ENCODE measurements at regions not wholly inside any gene's neighbourhood (a gene's known extent, or its start where the extent isn't known, plus 50 kb on each side); places are given as distances from the start of the nearest gene placed in this dataset.

- TF ChIP-seq MAX (IDR thresholded peaks at IDR 0.05; ENCODE audit: low read depth, low read length) (no peak), POLR2A (IDR thresholded peaks at IDR 0.05; ENCODE audit: extremely low read depth, insufficient read length) (no peak), MYC (IDR thresholded peaks at IDR 0.05; ENCODE audit: low read depth, low read length) (no peak)
- TF ChIP-seq, protein P1, sequence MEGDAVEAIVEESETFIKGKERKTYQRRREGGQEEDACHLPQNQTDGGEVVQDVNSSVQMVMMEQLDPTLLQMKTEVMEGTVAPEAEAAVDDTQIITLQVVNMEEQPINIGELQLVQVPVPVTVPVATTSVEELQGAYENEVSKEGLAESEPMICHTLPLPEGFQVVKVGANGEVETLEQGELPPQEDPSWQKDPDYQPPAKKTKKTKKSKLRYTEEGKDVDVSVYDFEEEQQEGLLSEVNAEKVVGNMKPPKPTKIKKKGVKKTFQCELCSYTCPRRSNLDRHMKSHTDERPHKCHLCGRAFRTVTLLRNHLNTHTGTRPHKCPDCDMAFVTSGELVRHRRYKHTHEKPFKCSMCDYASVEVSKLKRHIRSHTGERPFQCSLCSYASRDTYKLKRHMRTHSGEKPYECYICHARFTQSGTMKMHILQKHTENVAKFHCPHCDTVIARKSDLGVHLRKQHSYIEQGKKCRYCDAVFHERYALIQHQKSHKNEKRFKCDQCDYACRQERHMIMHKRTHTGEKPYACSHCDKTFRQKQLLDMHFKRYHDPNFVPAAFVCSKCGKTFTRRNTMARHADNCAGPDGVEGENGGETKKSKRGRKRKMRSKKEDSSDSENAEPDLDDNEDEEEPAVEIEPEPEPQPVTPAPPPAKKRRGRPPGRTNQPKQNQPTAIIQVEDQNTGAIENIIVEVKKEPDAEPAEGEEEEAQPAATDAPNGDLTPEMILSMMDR (IDR thresholded peaks at IDR 0.05; ENCODE audit: low read depth, low read length): no peak
- DNase-seq (ENCODE audit: low read depth): no peak
- no peak overlapping the region for H3K4me3 ChIP-seq (ENCODE audit: low read depth, low read length)
Observed at GRCh38 chr5:62002436-62002835, 303.6 kb upstream of the KIF2A start.

DNA sequence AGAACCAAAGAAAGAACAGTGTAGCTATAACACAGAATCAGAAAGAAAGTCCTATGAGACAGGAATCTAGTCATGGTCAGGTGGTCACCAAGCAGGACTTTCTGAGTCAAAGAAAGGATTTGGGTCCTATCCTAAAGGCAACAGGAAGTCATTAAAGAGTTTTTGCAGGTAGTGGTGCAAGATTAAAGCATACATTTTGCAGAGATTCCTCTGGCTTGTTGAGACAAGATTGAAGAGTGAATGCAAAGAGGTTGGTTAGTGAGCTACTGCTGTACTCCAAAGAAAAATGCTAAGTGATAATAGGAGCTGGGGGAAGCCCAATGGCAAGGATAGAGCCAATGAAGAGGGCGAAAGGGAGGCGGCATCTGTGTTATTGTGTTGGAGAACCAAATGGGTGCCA lies 300.5 kb upstream of the KIF2A start:
- TF ChIP-seq MAX (IDR thresholded peaks at IDR 0.05; ENCODE audit: low read depth, low read length) (no peak), POLR2A (IDR thresholded peaks at IDR 0.05; ENCODE audit: extremely low read depth, insufficient read length) (no peak), MYC (IDR thresholded peaks at IDR 0.05; ENCODE audit: low read depth, low read length) (no peak)
- TF ChIP-seq, protein P1 (IDR thresholded peaks at IDR 0.05; ENCODE audit: low read depth, low read length): no peak
- DNase-seq (ENCODE audit: low read depth): no peak

GRCh38 chr5:62007457-62007856 lies 298.5 kb upstream of the KIF2A start:
- peak; percentile 33 for DNase-seq (ENCODE audit: low read depth)
- TF ChIP-seq MAX (IDR thresholded peaks at IDR 0.05; ENCODE audit: low read depth, low read length) (no peak), MYC (IDR thresholded peaks at IDR 0.05; ENCODE audit: low read depth, low read length) (no peak)
- TF ChIP-seq, protein P1 (IDR thresholded peaks at IDR 0.05; ENCODE audit: low read depth, low read length): no peak

More for the DNA sequence above, 300.5 kb upstream of the KIF2A start:
- no peak overlapping the region for H3K4me3 ChIP-seq (ENCODE audit: low read depth, low read length)

DNA sequence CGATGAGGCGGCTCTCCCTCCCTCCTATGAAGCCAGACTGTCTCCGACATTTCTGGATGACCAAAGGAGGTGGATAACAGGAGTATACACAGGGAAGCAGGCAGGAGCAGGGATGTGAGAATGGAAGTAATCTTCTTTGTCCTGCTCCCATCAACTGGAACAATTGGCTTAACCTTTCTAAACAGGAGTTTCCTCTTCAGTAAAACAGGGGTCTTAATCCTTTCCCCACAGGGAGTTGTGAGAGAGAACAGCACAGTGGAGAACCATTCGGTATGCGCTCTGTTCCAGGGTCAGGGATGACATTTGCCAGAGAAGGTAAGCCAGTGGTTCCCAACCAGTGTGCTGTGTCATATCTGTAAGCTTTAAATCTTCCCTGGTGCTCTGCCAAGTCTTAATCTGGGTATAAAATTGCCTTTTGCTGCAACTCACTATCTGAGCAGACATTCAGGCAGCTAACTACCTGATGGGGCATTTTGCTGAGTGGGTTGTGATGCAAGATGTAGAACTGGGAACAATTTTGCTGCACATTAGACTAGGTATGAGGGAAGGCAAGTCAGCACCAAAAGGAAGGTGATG lies 294.8 kb upstream of the KIF2A start:
- no peak overlapping the region for H3K4me3 ChIP-seq (ENCODE audit: low read depth, low read length)
- no peak for DNase-seq (ENCODE audit: low read depth)
- TF ChIP-seq MAX (IDR thresholded peaks at IDR 0.05; ENCODE audit: low read depth, low read length) (no peak), POLR2A (IDR thresholded peaks at IDR 0.05; ENCODE audit: extremely low read depth, insufficient read length) (no peak), MYC (IDR thresholded peaks at IDR 0.05; ENCODE audit: low read depth, low read length) (no peak)
- TF ChIP-seq, protein P1 (IDR thresholded peaks at IDR 0.05; ENCODE audit: low read depth, low read length): no peak

More at GRCh38 chr5:62007457-62007856, 298.5 kb upstream of the KIF2A start:
- no peak overlapping the region for H3K4me3 ChIP-seq (ENCODE audit: low read depth, low read length)

DNA sequence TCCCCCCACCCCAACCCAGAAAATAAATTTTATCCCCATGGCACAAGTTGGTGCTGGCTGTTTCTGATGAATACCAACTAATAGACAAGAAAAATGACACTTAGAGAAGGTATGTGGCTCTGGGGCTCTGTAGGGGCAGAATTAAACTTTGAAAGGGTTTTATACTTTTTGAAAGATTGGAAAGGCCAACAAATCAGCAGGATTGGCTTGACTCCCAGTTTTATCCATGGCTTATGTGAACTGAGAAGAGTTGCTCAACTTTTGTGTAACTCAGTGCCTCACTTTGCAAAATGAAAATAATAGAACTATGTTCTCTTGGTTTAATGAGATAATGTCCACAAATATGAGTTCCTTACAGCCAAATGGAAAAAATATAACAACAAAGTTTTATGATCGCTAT lies 288.9 kb upstream of the KIF2A start:
- TF ChIP-seq MYC (IDR thresholded peaks at IDR 0.05; ENCODE audit: low read depth, low read length) (no peak), MAX (IDR thresholded peaks at IDR 0.05; ENCODE audit: low read depth, low read length) (no peak), POLR2A (IDR thresholded peaks at IDR 0.05; ENCODE audit: extremely low read depth, insufficient read length) (no peak)
- TF ChIP-seq, protein P1 (IDR thresholded peaks at IDR 0.05; ENCODE audit: low read depth, low read length): no peak
- no peak overlapping the region for H3K4me3 ChIP-seq (ENCODE audit: low read depth, low read length)
- DNase-seq (ENCODE audit: low read depth): no peak

All from NB4 (cell line).